ENCODE measurements at regions not wholly inside any gene's neighbourhood (a gene's known extent, or its start where the extent isn't known, plus 50 kb on each side); places are given as distances from the start of the nearest gene placed in this dataset.
"Not testable (repeated sequence)": the region's sequence is repeated elsewhere in the genome, so short reads cannot be mapped to it uniquely, and the experiment has no call there.

DNA sequence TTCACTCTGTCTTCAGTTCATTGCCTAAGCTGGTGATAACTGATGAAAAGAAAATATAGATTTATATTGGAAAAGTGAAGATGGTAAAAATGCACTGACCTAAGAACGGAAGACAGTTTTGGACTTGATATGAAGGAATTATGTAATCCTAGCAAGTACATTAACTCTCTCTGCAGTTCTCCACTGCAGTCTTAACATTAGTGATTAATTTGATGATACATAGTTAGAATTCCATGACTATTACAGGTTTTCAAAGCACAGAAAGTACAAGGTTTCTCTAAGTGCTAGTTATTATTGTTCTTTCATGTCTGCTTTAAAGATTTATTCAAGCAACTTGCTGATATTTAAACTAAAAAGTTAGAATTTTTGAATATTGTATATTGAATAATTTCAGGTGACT is 1591.7 kb upstream of the ADGRL3 start:
- DNase-seq (ENCODE audit: low spot score) = no peak

DNA sequence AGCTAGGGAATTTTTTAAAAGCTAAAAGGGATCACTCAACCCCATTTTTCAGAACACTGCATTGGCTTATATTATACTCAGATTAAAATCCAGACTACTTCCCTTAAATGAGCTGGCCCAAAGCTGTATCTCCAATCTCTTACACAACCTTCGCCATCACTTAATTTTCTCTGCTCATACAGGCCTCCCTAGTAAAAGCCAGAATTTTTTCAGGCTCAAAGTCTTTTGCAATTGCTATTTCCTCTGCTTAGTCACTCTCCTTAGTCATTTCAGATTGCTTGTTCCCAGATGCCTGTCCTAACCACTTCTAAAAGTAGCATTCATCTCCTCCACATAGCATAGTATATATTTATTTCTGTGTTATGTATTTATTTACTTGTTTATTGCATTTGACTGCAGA is 1587.9 kb upstream of the ADGRL3 start:
- peak; percentile 8 for DNase-seq (ENCODE audit: low spot score)

DNA sequence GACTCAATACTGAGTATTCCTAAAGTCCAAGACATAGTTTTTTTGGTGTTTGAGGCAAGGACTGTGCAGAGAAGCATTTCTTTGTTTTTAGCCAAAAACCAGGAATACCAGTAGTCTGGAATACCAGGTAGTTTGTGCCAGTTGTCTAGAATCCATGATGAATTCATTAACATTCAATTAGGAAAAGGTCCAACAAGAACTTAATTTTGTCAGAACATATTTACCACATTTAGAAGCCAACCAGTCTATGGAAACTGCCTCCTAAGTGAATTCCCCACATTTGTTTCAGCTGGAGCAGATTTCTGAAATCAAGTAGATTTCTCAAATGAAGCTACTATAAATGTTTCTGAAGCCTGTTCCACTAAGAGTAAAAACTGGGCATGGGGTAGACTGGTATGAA is 1584.8 kb upstream of the ADGRL3 start:
- DNase-seq (ENCODE audit: low spot score) = no peak

DNA sequence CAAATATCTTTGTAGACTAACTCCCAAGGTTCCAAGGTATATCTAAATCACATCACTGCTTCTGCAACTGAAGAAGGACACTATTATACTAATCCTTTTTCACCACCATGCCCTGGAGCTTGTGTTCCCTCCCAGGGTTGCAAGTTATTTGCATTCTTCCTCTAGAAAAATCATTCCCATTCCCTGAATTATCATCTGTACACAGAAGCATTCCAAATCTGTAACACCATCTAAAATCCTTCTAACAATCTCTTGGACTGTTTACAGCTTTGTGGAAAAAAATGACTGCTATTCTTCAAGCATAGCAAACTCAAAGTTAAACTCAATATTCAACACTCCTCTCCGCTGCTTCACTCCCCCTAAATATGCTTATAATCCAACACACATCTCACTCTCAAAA is 1570.8 kb upstream of the ADGRL3 start:
- no peak for DNase-seq (ENCODE audit: low spot score)

DNA sequence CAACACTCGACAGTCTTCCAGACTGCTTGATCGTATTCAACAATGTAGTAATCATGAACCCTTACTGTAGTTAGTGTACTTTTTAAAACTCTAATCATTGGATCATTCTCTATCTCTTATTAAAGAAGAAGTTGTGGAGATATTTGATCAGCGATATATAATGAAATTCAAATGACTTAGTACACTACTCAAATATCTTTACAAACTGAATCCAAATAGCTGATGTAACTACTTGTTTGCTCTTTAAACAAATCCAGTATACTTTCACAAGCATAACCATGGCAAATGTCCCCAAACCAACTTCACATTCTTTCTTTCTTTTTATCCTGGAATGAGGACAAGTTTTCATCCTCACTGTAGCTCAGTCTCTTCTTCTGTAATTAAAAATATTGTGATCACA is 1569.9 kb upstream of the ADGRL3 start:
- DNase-seq (ENCODE audit: low spot score) = no peak

DNA sequence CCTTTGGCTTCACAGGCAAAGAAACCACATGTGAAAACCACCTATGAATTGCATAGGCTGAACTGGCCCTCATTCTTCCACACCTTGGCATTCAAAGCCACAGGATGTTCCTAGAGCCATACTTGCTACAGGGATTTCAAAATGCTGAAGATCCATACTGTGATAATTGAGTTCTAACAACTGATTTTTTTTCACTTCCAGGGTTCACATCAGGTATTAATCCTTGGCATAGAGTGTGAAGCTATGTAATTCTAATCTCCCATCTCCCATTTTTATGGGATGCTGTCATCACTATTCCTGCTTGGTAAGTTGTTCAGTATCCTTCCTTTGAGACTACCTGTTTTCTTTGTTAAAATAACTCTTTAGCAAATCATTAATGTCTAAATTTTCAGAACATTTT is 1569.2 kb upstream of the ADGRL3 start:
- no peak for DNase-seq (ENCODE audit: low spot score)

DNA sequence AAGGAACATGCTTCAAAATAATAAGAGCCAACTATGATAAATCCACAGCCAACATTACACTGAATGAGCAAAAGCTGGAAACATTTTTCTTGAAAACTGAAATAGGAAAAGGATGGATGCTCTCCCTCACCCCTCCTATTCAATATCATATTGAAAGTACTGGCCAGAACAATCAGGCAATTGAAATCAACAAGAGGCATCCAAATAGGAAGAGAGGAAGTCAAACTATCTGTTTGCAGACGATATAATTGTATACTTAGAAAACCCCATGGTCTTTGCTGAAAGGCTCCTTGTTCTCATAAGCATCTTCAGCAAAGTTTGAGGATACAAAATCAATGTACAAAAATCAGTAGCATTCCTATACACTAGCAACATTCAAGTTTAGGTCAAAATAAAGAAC is 1562.5 kb upstream of the ADGRL3 start:
- no peak for DNase-seq (ENCODE audit: low spot score)

DNA sequence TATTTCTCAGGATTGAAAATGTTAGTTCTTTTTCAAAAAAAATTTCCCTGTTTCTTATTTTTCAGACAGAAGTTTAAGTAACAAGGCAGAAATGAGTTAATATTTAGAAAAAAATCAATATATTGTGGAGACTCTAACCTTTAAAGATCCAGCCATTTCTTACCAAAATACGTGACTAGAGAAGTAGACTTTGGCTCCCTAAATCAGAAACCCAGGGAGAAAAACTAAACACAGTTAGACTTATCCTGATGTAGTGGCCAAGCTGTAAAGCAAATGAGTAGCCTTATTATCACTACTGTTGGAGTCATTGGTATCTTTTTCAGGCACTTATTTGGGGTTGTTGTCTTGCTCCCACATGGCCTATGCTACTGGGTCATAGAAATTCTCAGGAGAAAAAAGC is 1556.4 kb upstream of the ADGRL3 start:
- no peak for DNase-seq (ENCODE audit: low spot score)

DNA sequence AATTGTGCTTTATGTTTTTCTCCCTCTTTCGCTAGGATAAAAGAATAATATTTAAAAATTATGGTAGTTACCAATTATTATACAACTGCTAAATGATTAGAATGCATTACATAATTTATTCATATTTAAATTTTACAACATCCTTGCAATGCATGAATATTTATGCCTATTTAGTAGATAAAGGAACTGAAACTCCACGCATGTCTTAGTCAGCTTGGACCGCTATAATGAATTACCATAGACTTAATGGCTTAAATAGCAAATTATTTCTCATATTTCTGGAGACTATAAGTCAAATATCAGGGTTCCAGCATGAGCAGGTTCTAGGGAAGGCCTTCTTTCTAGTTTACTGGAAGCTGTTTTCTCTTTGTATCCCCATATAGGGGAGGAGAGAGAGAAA is 1555.4 kb upstream of the ADGRL3 start:
- no peak for DNase-seq (ENCODE audit: low spot score)

DNA sequence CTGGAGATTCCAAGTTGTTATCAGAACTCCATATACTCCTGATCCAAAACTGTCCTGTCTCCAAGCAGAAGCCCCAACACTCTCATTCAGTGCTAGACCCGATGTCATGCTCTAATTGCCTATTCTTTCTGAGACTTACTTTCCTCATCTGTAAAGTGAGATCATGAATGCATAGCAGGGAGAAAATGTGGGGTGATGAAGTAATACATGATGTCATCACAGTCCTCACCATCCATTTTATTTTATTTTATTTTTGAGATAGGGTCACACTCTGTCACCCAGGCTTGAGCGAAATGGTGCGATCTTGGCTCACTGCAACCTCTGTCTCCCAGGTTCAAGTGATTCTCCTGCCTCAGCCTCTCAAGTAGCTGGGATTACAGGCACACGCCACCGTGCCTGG is 1554.0 kb upstream of the ADGRL3 start:
- DNase-seq (ENCODE audit: low spot score) = no peak

DNA sequence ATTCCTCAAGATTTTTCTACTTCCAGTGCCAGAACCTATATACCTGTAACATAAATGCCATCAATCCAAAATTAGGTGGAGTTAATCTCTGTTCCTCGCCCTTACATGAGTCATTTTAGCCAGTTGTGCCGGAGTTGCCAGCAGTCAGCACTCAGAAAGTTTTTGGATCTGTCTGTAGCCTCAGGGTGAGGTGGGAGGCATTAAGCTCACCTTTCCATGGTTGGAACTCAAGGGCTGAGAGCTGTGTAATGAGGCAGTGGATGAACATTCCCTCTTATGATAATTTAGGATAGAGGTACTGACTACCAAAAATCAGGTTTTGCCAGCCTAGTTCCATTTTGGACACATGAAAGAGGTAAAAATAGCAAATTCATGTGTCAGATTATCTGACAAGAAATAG is 1553.1 kb upstream of the ADGRL3 start:
- no peak for DNase-seq (ENCODE audit: low spot score)

DNA sequence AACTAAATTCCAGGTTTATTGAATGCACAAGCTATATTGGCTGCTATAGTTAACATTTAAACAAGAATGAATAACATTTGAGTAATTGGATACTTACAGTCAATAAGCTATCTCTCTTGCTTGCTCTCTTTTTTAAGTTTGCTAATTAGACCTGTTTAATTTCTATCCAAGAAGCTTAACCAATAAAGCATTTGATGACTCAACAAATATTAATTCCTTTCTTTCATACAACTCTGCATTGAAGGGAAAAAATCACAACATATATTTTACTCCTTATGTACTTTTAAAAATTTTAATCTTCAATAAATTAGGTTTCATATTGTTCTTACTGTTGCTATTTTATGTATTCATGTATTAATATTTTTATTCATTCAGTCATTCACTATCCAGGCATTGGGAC is 1552.6 kb upstream of the ADGRL3 start:
- no peak for DNase-seq (ENCODE audit: low spot score)

DNA sequence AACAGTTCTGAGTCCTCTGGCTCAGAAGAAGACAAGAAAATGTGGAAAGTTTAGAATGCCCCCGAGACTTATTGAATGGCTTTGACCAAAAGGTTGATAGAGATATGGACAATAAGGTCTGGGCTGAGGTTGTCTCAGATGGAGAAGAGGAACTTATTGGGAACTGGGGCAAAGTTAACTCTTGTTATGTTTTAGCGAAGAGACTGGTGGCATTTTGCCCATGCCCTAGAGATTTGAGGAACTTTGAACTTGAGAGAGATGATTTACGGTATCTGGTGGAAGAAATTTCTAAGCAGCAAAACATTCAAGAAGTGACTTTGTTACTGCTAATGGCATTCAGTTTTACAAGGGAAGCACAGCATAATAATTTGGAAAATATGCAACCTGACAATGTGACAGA is 1549.3 kb upstream of the ADGRL3 start:
- DNase-seq (ENCODE audit: low spot score) = peak; percentile 11

DNA sequence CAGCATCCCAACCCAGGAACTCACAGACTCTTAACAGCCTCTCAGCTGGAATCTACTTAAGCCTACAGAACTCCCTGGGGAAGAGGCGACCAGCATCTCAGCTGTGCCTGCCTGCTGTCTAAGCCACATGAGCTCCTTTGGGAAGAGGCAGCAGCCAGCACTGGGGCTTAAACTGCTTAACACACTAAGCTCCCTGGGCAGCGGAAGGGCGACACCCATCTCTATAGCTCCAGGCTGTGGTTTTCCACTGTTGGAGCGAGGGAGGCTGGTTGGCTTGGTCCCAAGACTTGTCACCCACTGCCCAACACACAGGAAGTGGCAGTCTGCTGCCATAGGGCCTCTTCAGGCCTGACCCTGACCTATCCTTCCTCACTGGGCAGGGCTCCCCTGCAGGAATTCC is 1544.1 kb upstream of the ADGRL3 start:
- DNase-seq (ENCODE audit: low spot score) = no peak

DNA sequence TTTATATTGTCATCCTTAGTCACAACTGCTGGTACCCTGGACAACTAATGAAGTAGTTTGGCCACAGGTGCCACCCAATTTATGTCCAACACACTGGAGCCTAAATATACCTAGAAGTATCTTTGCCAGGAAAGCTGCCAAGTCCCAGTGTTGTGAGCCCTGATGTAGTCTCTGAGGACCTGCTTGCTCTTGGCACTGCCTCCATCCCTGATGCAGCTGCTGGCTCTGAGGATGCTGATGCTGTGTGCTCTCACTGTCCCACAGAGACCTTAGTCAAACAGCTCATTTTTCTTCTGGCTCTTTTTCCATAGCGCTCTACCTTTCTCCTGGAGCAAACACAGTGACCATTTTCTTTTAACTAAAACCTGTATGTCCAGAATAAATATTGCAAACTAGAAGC is 1535.4 kb upstream of the ADGRL3 start:
- peak; percentile 30 for DNase-seq (ENCODE audit: low spot score)

DNA sequence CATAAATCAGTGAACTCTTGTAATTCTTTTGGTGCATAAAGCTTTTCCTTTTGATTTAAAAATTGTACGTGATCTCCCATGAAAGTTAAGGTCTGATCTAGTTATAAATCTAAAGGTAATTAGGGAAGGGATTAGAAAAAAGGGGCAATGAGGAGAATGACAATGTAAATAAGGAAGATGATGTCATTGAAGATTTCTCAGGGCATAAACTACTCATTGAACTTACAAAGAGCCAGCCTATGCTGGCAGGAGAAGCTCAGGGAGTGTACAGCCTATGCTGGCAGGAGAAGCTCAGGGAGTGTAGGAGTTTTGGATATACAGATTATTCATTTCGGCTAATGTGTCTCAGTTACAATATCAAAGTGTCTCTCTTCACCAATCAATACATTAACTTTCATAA is 1533.5 kb upstream of the ADGRL3 start:
- no peak for DNase-seq (ENCODE audit: low spot score)

DNA sequence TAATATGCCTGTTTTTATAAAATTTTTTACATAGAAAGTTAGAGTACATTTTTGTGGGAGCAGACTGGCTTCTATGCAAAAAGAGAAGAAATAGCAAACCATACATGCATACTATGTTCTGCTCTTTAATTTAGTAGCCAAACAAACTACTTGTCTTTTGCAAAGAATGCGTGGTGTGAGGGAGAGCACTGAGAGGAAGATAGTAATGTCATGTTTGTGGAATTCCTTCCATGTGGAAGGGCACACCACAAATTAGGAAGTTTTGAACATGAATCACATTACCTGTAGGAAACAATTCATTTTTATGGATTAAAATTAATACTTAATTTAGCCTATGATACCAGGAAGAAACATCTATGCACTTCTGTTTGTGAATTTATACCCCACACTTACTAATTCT is 1529.1 kb upstream of the ADGRL3 start:
- no peak for DNase-seq (ENCODE audit: low spot score)

DNA sequence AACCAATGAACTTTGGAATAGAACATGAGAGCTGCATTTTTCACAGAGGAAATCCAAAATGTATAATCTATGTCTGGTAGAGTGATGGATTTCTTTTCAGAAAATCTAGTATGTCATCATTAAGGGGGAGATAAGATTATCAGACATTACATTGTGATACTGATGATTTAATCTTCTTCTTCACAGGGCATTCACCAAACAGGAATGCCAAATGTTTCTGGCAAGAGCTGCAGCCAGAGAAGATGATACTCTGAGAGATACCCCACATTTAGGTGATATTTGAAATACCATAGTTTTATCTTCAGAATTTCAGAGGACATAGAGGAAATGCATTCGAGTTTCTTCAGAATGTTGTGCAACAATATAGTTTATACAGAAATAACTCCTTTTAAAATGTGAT is 1523.7 kb upstream of the ADGRL3 start:
- no peak for DNase-seq (ENCODE audit: low spot score)

DNA sequence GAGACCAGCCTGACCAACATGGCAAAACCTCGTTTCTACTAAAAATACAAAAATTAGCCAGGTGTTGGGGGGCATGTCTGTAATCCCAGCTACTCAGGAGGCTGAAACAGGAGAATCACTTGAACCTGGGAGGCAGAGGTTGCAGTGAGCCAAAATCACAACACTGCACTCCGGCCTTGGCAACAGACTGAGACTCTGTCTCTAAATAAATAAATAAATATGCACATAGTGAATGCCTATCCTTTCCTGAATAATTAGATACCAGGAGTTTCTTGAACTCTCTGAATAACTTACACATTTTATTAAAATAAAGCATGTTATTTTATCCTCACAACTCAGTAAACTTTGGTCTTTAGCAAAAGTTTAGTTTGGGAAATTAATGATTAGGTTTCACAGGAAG is 1523.1 kb upstream of the ADGRL3 start:
- not testable (repeated sequence) for DNase-seq (ENCODE audit: low spot score)

DNA sequence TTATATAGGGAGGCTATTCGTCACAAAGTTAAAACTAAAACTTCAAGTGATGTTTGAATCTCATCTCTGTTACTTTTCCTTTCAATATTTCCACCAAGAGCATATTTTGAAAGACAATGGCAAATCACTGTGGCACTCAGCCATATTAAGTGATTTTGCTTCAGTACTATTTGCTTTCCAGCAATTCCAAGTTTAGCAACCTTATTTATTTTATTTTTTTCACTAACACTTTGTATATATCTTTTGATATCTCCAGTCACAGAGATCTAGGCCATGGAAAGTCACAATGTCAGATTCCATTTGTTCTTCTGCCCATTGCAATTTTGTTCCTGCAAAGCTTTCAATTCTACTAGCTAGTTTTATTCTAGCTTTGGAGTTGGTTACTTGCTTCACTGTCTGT is 1514.5 kb upstream of the ADGRL3 start:
- DNase-seq (ENCODE audit: low spot score) = no peak

DNA sequence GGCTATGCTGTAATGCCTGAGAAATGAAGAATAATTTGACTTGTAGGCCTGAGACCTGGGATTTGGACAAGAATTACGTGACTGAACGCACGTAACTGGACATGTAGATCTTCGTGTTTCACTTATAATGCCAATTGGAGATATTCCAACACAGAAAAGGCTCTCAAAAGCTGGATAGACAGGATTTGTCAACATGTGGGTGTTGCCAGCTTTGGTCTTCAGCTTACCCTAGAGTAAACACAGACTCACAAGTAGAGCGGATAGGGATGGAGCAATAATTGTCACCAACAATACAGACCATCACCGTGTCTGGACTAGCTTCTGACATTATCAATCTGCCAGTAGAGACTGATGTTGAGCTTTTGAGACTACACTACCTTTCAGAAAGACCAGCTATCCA is 1511.0 kb upstream of the ADGRL3 start:
- DNase-seq (ENCODE audit: low spot score) = no peak

DNA sequence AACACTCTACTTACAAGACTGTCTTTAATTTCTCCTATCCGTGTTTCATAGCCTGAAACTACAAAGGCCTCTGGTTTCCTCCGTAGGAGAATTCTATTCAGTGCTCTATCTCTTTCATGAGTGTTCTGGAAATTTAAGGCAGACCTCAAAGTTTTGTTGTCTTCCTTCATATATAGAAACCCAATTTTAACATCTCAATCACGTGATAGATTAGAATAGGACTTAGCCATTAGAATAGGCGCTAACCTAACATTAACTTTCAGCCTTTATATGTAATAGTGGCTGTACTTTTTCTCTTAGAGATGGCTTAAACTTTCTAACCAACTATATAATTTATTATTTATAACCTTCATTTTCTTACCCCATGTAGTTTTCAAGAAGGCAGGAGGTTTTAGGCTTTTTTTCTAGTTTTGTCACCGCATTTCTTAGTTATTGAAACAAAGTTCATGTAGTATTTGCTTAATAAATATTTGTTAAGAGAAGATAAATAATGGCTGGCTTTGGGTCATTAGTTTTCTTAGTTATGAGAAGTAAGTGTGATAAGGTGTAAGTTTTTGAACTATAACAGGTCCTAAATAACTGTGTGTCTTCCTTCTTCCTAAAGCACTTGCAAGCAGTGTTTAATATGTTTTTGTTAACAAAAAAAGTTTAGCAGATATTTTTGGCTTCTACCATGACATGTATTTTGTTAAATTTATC is 1504.6 kb upstream of the ADGRL3 start:
- DNase-seq (ENCODE audit: low spot score) = no peak

DNA sequence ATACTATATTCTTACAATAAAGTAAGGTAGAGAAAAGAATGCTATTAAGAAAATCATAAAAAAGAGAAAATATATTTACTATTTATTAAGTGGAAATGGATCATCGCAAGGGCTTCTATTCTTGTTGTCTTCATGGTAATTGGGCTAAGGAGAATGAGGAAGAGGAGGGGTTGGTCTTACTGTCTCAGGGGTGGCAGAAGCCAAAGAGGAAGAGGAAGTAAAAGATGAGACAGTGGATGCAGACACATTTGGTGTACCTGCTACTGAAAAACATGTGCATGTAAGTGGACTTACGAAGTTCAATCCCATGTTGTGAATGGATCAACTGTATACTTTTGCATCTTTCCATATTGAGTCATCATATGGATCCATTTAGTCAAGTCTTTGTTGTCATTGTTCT is 1502.1 kb upstream of the ADGRL3 start:
- no peak for DNase-seq (ENCODE audit: low spot score)

DNA sequence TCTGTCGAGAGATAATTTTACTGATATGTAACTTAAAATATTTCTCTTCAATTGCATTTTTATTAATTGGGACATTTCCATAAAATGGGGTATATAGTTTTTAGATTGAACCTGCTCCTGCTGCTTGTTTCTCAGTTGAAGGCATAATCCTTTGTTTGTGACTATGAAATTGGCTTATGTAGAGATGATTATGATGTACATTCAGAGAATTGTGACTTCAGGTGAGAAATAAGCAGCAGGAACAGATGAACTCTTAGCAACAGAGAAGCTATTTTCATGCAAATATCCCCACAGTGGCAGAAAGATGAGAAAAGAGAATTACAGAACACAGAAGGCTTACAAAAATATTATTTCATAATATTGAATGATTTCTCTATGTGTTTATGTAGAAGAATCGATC is 1499.5 kb upstream of the ADGRL3 start:
- DNase-seq (ENCODE audit: low spot score) = no peak

DNA sequence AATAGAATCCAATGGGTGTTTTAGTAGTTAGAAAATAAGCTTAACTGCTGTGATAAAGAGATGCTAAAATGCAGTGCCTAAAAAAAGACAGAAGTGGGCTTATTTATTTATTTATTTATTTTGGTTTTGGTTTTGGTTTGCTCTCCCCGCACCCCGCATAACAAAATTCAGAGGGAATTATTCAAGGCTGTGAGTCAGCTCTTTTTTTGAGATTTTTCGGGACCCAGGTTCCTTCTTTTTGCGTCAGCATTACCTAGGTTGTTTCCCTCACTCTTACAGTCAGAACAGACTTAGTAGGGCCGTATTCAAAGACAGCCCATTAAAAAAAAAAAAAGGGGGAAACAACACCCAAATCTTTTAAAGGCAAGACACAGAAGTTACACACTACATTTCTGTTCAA is 1495.5 kb upstream of the ADGRL3 start:
- DNase-seq (ENCODE audit: low spot score) = no peak
